PFSK-1 (cell line): ENCODE measurements at regions not wholly inside any gene's neighbourhood (a gene's known extent, or its start where the extent isn't known, plus 50 kb on each side); places are given as distances from the start of the nearest gene placed in this dataset.

Experiments
- FOXP2 ChIP-seq: optimal IDR thresholded peaks from 2 replicates; pipeline ENCODE3; 2011; ENCODE audit warnings: borderline replicate concordance, control low read depth, inconsistent platforms; ENCODE audit not compliant: insufficient read depth; ENCODE audit errors: extremely low read length, extremely low read depth
- POLR2AphosphoS5 ChIP-seq: IDR thresholded peaks from 2 replicates; pipeline ENCODE4 v1.6.1; 2012; ENCODE audit warnings: low read depth, mild to moderate bottlenecking, control low read depth, low read length, moderate library complexity
- SIN3A ChIP-seq: IDR thresholded peaks from 2 replicates; pipeline ENCODE4 v1.6.1; 2012; ENCODE audit warnings: mild to moderate bottlenecking, low read length, moderate library complexity, borderline replicate concordance; ENCODE audit not compliant: insufficient read depth
- TAF1 ChIP-seq: IDR thresholded peaks from 2 replicates; pipeline ENCODE4 v1.6.1; 2012; ENCODE audit warnings: low read length, control low read depth, borderline replicate concordance; ENCODE audit not compliant: insufficient read depth
- TF ChIP-seq, protein P1 (sequence below), 2 experiments: IDR thresholded peaks; 2 replicates each; pipeline versions ENCODE4 v1.6.1 to v1.8.0; 2011 to 2012; ENCODE audit warnings: low read depth in 2 of 2, low read length in 2 of 2, control low read depth in 1 of 2, inconsistent platforms in 1 of 2, mild to moderate bottlenecking in 1 of 2, moderate library complexity in 1 of 2; ENCODE audit not compliant: insufficient read depth in 1 of 2

- TF ChIP-seq TAF1 (no peak), SIN3A (no peak), POLR2AphosphoS5 (no peak), FOXP2 (no peak)
- TF ChIP-seq, protein P1, sequence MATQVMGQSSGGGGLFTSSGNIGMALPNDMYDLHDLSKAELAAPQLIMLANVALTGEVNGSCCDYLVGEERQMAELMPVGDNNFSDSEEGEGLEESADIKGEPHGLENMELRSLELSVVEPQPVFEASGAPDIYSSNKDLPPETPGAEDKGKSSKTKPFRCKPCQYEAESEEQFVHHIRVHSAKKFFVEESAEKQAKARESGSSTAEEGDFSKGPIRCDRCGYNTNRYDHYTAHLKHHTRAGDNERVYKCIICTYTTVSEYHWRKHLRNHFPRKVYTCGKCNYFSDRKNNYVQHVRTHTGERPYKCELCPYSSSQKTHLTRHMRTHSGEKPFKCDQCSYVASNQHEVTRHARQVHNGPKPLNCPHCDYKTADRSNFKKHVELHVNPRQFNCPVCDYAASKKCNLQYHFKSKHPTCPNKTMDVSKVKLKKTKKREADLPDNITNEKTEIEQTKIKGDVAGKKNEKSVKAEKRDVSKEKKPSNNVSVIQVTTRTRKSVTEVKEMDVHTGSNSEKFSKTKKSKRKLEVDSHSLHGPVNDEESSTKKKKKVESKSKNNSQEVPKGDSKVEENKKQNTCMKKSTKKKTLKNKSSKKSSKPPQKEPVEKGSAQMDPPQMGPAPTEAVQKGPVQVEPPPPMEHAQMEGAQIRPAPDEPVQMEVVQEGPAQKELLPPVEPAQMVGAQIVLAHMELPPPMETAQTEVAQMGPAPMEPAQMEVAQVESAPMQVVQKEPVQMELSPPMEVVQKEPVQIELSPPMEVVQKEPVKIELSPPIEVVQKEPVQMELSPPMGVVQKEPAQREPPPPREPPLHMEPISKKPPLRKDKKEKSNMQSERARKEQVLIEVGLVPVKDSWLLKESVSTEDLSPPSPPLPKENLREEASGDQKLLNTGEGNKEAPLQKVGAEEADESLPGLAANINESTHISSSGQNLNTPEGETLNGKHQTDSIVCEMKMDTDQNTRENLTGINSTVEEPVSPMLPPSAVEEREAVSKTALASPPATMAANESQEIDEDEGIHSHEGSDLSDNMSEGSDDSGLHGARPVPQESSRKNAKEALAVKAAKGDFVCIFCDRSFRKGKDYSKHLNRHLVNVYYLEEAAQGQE (IDR thresholded peaks at IDR 0.05; ENCODE audit: insufficient read depth in 1 of 2, low read depth in 2 of 2, low read length in 2 of 2), result no peak
These were observed 149.0 kb downstream of the CAPZA3 start for GRCh38 chr12:18886962-18887361.

DNA sequence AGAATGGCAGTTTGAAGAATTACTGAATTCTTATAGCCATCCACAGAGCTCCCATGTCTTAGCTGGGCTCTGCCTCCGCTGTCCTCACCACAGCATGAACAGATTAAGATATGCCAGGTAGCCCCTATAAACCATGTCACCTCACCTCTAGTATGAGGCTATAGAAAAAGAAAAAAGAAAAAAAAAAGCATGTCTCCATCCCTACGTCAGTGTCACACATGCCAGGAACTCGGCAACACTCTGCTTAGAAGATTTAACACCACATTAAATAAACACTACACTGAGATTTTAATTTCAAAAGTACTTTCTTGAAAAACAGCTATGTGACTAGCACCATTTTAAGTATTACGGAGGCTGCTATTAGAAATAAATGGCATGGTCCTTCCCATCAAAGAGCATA, 149.4 kb downstream of the CAPZA3 start:
- TF ChIP-seq, protein P1 (IDR thresholded peaks at IDR 0.05; ENCODE audit: insufficient read depth in 1 of 2, low read depth in 2 of 2, low read length in 2 of 2), result no peak
- TF ChIP-seq POLR2AphosphoS5 (no peak), TAF1 (no peak), SIN3A (no peak), FOXP2 (no peak)

- no peak for TF ChIP-seq FOXP2
- TF ChIP-seq POLR2AphosphoS5, result 0 out of 2 replicates have a peak, but pooled peaks have one; percentile 25
These were observed 150.1 kb downstream of the CAPZA3 start for GRCh38 chr12:18888047-18888446.

GRCh38 chr12:18895540-18895939, 157.6 kb downstream of the CAPZA3 start:
- no peak for TF ChIP-seq POLR2AphosphoS5
- TF ChIP-seq SIN3A, result no peak
- TF ChIP-seq, protein P1 (IDR thresholded peaks at IDR 0.05; ENCODE audit: insufficient read depth in 1 of 2, low read depth in 2 of 2, low read length in 2 of 2), result no peak
- TF ChIP-seq TAF1, result no peak

GRCh38 chr12:18895946-18896345, 158.0 kb downstream of the CAPZA3 start:
- TF ChIP-seq POLR2AphosphoS5, result no peak
- TF ChIP-seq, protein P1 (IDR thresholded peaks at IDR 0.05; ENCODE audit: insufficient read depth in 1 of 2, low read depth in 2 of 2, low read length in 2 of 2), result no peak
- TF ChIP-seq TAF1, result no peak
- TF ChIP-seq FOXP2, result no peak
- TF ChIP-seq SIN3A, result no peak
